ENCODE measurements at regions not wholly inside any gene's neighbourhood (a gene's known extent, or its start where the extent isn't known, plus 50 kb on each side); places are given as distances from the start of the nearest gene placed in this dataset.

DNA sequence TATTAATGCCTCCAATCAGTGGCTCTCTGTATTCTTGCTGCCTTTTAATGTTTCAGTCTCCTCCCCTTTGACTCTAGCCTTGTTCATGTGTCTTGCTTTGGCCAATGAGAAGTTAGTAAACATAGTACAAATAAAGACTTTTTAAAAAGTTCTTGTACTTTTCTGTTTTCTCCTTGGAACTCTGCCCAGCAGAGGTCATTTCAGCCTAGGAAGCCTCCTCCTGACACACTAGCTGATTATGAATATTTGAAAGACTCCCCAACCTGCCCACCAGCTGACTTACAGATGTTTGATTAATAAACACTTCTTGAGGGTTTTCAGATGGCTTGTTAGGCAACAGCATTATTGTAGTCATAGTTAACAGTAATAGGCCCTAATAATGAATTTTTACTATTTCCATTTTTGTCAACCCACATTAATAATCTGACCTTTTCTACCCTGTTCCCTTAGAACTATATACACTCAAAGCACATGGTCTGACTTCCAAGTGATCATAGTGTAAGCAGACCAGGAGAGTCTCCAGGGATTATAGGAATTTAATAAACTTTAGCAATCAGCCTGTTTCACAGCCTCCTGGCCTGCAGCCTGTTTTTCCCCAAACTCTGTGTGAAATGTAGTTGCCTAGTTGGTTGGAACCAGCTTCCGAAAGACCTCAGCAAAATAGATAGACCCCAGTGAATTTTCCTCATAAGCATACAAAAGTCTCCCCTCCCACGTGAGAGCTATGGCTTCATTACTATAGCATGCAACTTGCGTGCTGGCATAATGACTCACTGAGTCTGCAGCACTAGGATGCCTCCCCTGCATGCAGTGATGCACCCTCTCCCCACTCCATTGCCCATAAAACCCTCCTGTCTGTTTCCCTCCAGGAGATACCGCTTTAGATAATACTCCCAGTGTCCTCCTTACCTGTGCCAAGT lies 670.7 kb upstream of the ZNF804A start:
- TF ChIP-seq, protein P1, sequence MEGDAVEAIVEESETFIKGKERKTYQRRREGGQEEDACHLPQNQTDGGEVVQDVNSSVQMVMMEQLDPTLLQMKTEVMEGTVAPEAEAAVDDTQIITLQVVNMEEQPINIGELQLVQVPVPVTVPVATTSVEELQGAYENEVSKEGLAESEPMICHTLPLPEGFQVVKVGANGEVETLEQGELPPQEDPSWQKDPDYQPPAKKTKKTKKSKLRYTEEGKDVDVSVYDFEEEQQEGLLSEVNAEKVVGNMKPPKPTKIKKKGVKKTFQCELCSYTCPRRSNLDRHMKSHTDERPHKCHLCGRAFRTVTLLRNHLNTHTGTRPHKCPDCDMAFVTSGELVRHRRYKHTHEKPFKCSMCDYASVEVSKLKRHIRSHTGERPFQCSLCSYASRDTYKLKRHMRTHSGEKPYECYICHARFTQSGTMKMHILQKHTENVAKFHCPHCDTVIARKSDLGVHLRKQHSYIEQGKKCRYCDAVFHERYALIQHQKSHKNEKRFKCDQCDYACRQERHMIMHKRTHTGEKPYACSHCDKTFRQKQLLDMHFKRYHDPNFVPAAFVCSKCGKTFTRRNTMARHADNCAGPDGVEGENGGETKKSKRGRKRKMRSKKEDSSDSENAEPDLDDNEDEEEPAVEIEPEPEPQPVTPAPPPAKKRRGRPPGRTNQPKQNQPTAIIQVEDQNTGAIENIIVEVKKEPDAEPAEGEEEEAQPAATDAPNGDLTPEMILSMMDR (IDR thresholded peaks at IDR 0.05; ENCODE audit: extremely low read depth in 1 of 2, insufficient read depth in 1 of 2, low read depth in 1 of 2, low read length in 2 of 2): no peak
- TF ChIP-seq POLR2A (IDR thresholded peaks at IDR 0.05; ENCODE audit: low read depth, low read length) (no peak), POLR2AphosphoS5 (IDR thresholded peaks at IDR 0.05; ENCODE audit: insufficient read depth, low read depth, low read length) (no peak), EZH2 (IDR thresholded peaks at IDR 0.05; ENCODE audit: borderline replicate concordance, low read depth, low read length, severe bottlenecking) (no peak), MYC (IDR thresholded peaks at IDR 0.05; ENCODE audit: low read depth, low read length) (no peak), JUN (IDR thresholded peaks at IDR 0.05; ENCODE audit: borderline replicate concordance, insufficient read depth, insufficient read length, low read depth) (no peak), FOS (IDR thresholded peaks at IDR 0.05; ENCODE audit: borderline replicate concordance, insufficient read depth, low read length) (no peak)
- TF ChIP-seq, protein P2, sequence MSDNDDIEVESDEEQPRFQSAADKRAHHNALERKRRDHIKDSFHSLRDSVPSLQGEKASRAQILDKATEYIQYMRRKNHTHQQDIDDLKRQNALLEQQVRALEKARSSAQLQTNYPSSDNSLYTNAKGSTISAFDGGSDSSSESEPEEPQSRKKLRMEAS (IDR thresholded peaks at IDR 0.05; ENCODE audit: insufficient read depth, insufficient read length): no peak

All from endothelial cell of umbilical vein (primary cell).